ENCODE measurements at regions not wholly inside any gene's neighbourhood (a gene's known extent, or its start where the extent isn't known, plus 50 kb on each side); places are given as distances from the start of the nearest gene placed in this dataset.
A peak's percentile ranks its signal among the peaks of the same experiment; 100 is the strongest.

- ATAC-seq (no peak), DNase-seq (no peak)
- Mint-ChIP-seq H3K4me3 (no peak overlapping the region), H3K36me3 (no peaks in the 10 kb centered on the region), H3K27ac (no peak overlapping the region), H3K27me3 (ENCODE audit: low read depth in 2 of 2) (peaks cover 3 to 16% of the 10 kb centered on the region in 2 donors), H3K4me1 (no peaks in the 10 kb centered on the region), H3K9me3 (no peaks in the 10 kb centered on the region)
- TF ChIP-seq, protein P1, sequence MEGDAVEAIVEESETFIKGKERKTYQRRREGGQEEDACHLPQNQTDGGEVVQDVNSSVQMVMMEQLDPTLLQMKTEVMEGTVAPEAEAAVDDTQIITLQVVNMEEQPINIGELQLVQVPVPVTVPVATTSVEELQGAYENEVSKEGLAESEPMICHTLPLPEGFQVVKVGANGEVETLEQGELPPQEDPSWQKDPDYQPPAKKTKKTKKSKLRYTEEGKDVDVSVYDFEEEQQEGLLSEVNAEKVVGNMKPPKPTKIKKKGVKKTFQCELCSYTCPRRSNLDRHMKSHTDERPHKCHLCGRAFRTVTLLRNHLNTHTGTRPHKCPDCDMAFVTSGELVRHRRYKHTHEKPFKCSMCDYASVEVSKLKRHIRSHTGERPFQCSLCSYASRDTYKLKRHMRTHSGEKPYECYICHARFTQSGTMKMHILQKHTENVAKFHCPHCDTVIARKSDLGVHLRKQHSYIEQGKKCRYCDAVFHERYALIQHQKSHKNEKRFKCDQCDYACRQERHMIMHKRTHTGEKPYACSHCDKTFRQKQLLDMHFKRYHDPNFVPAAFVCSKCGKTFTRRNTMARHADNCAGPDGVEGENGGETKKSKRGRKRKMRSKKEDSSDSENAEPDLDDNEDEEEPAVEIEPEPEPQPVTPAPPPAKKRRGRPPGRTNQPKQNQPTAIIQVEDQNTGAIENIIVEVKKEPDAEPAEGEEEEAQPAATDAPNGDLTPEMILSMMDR (IDR thresholded peaks at IDR 0.05): no peak
- H3K27me3 ChIP-seq (ENCODE audit: control insufficient read depth, insufficient read depth, low read length): no peaks in the 10 kb centered on the region
- no peaks in the 10 kb centered on the region for H3K9me3 ChIP-seq (ENCODE audit: control insufficient read depth, insufficient read depth, low read length)
- H3K27ac ChIP-seq (ENCODE audit: low read length): no peak overlapping the region
- H3K4me1 ChIP-seq (ENCODE audit: control insufficient read depth, insufficient read depth, low read length): no peaks in the 10 kb centered on the region
- H3K36me3 ChIP-seq (ENCODE audit: control insufficient read depth, insufficient read depth, low read length): no peaks in the 10 kb centered on the region
- no peak overlapping the region for H3K4me3 ChIP-seq (ENCODE audit: low read length)
- WGBS (ENCODE audit: insufficient coverage): 54% methylated on average over 3 of the region's 4 CpGs
- intact Hi-C loops (cut with micrococcal nuclease): no loop called here
Observed at GRCh38 chr10:113266147-113266546, 286.7 kb upstream of the HABP2 start.

- no peaks in the 10 kb centered on the region for H3K36me3 ChIP-seq (ENCODE audit: control insufficient read depth, insufficient read depth, low read length)
- no peaks in the 10 kb centered on the region for H3K9me3 ChIP-seq (ENCODE audit: control insufficient read depth, insufficient read depth, low read length)
- H3K4me1 ChIP-seq (ENCODE audit: control insufficient read depth, insufficient read depth, low read length): peaks cover 4% of the 10 kb centered on the region
- intact Hi-C loops (cut with micrococcal nuclease): no loop called here
- no peak overlapping the region for H3K4me3 ChIP-seq (ENCODE audit: low read length)
- no peak for ATAC-seq
- Mint-ChIP-seq H3K9me3 (no peaks in the 10 kb centered on the region), H3K36me3 (no peaks in the 10 kb centered on the region), H3K27me3 (ENCODE audit: low read depth in 2 of 2) (peaks cover 6 to 20% of the 10 kb centered on the region in 2 donors), H3K4me1 (no peaks in the 10 kb centered on the region), H3K27ac (peak overlapping the region in 1 of 2 donors; percentile 64), H3K4me3 (no peak overlapping the region)
- TF ChIP-seq, protein P1 (IDR thresholded peaks at IDR 0.05): no peak
- no peaks in the 10 kb centered on the region for H3K27me3 ChIP-seq (ENCODE audit: control insufficient read depth, insufficient read depth, low read length)
- H3K27ac ChIP-seq (ENCODE audit: low read length): no peak overlapping the region
- WGBS (ENCODE audit: insufficient coverage): 89% methylated on average over 4 of the region's 4 CpGs
- DNase-seq: no peak
Observed at GRCh38 chr10:113267619-113268562, 285.0 kb upstream of the HABP2 start.

DNA sequence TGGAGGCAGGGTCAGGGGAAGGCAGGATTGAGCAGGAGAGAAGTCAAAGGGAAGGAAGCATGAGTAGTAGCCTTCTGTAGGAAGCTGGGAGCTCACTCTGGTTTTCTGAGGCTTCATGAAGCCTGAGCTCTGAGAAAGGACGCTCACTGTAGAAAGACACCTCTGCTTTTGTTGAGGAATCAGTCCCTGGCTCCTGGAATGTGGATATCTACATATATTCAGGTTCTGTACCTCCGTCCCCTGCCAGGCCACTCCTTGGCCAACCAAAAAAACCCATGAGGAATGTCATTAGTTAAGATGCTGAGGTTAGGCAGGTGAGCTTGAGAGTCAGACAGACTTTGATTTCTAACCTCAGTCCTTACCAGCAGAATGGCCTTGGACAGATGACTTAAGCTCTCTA is 283.5 kb upstream of the HABP2 start:
- intact Hi-C loops (cut with micrococcal nuclease): no loop called here
- Histone ChIP-seq H3K27me3 (ENCODE audit: control insufficient read depth, insufficient read depth, low read length) (no peaks in the 10 kb centered on the region), H3K27ac (ENCODE audit: low read length) (no peak overlapping the region), H3K36me3 (ENCODE audit: control insufficient read depth, insufficient read depth, low read length) (no peaks in the 10 kb centered on the region), H3K4me1 (ENCODE audit: control insufficient read depth, insufficient read depth, low read length) (peaks cover 16% of the 10 kb centered on the region), H3K9me3 (ENCODE audit: control insufficient read depth, insufficient read depth, low read length) (no peaks in the 10 kb centered on the region), H3K4me3 (ENCODE audit: low read length) (no peak overlapping the region)
- peaks cover 14 to 20% of the 10 kb centered on the region in 2 donors for H3K27me3 Mint-ChIP-seq (ENCODE audit: low read depth in 2 of 2)
- no peak overlapping the region for H3K4me3 Mint-ChIP-seq
- no peak for DNase-seq
- ATAC-seq: no peak
- 76% methylated on average over 2 of the region's 2 CpGs for WGBS (ENCODE audit: insufficient coverage)
- H3K36me3 Mint-ChIP-seq: no peaks in the 10 kb centered on the region
- H3K4me1 Mint-ChIP-seq: peaks cover 0 to 10% of the 10 kb centered on the region in 2 donors
- H3K27ac Mint-ChIP-seq: no peak overlapping the region
- TF ChIP-seq, protein P1 (IDR thresholded peaks at IDR 0.05): no peak
- no peaks in the 10 kb centered on the region for H3K9me3 Mint-ChIP-seq

Measured in natural killer cell (primary cell).